ENCODE measurements at regions not wholly inside any gene's neighbourhood (a gene's known extent, or its start where the extent isn't known, plus 50 kb on each side); places are given as distances from the start of the nearest gene placed in this dataset.

- TF ChIP-seq ZNF462 (CRISPR knock-in tag; IDR thresholded peaks at IDR 0.05) (no peak), REST (IDR thresholded peaks at IDR 0.05; ENCODE audit: unreplicated experiment) (no peak), ZNF331 (CRISPR knock-in tag; IDR thresholded peaks at IDR 0.05; ENCODE audit: low read depth) (no peak), JUNB (IDR thresholded peaks at IDR 0.05; ENCODE audit: unreplicated experiment) (no peak), ZNF114 (CRISPR knock-in tag; IDR thresholded peaks at IDR 0.05) (no peak)
Observed at GRCh38 chr1:62997884-62998283, 214.0 kb downstream of the ATG4C start (continued).
